HEK293T (cell line): ENCODE measurements at regions not wholly inside any gene's neighbourhood (a gene's known extent, or its start where the extent isn't known, plus 50 kb on each side); places are given as distances from the start of the nearest gene placed in this dataset.

ENCODE experiments used
- ELF4 ChIP-seq: fragments of 450-650 bp; IDR thresholded peaks from 2 replicates; pipeline ENCODE4 v1.6.1; 2017; ENCODE audit warnings: antibody characterized with exemption
- FOXA1 ChIP-seq: fragments of 450-650 bp; IDR thresholded peaks from 2 replicates; pipeline ENCODE4 v1.6.1; 2016; ENCODE audit warnings: mild to moderate bottlenecking
- FOXM1 ChIP-seq: fragments of 450-650 bp; IDR thresholded peaks from 2 replicates; pipeline ENCODE4 v1.6.1; 2017; ENCODE audit warnings: mild to moderate bottlenecking, borderline replicate concordance
- LEF1 ChIP-seq: fragments of 450-650 bp; IDR thresholded peaks from 2 replicates; pipeline ENCODE4 v1.6.1; 2017; ENCODE audit warnings: mild to moderate bottlenecking, borderline replicate concordance
- SP1 ChIP-seq: fragments of 450-650 bp; IDR thresholded peaks from 2 replicates; pipeline ENCODE4 v1.6.1; 2017

DNA sequence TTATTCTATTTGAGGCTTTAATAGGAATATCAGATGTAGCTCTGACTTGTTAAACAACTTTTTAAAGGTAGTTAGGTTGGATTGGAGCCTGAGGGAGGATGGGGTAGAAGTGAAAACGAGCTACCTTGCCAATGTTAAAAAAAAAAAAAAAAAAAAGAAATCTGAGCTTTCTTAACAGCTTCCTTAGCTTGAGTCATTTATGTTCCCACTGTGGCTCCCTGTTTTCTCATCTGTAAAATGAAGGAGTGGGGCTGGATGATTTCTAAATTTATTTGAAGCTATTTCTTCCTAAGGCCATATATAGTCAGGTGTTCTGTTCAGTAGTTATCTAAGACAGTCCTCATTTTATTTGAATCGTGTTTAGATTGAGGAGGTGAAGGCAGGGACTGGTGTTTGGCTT is 105.7 kb downstream of the EDEM1 start:
- TF ChIP-seq SP1 (no peak), FOXA1 (no peak), FOXM1 (no peak), LEF1 (no peak), ELF4 (no peak)
